ENCODE measurements at regions not wholly inside any gene's neighbourhood (a gene's known extent, or its start where the extent isn't known, plus 50 kb on each side); places are given as distances from the start of the nearest gene placed in this dataset.

- peaks cover 3% of the 10 kb centered on the region for H3K4me1 Mint-ChIP-seq
- Histone ChIP-seq H3K4me3 (replicated peaks in 1 of 3; ENCODE audit: low read depth in 2 of 3, low read length in 3 of 3) (no peak overlapping the region), H2AFZ (ENCODE audit: insufficient read depth, low read depth, low read length, poor library complexity, severe bottlenecking) (no peak overlapping the region), H4K20me1 (ENCODE audit: insufficient read depth, low read length) (no peaks in the 10 kb centered on the region), H3K27ac (ENCODE audit: low read depth in 1 of 2, low read length in 2 of 2) (no peak overlapping the region), H3K36me3 (replicated peaks in 1 of 2; ENCODE audit: control insufficient read depth in 1 of 2, insufficient read depth in 2 of 2, low read length in 2 of 2) (no peaks in the 10 kb centered on the region), H3K9ac (ENCODE audit: insufficient read depth, low read length, poor library complexity, severe bottlenecking) (no peak overlapping the region), H3K79me2 (ENCODE audit: insufficient read depth, low read length) (no peaks in the 10 kb centered on the region), H3K4me2 (replicated peaks; ENCODE audit: extremely low read depth, low read length, poor library complexity, severe bottlenecking) (no peak overlapping the region), H3K9me3 (replicated peaks in 1 of 2; ENCODE audit: control insufficient read depth in 1 of 2, insufficient read depth in 1 of 2, low read length in 2 of 2) (peaks cover 0 to 9% of the 10 kb centered on the region in 2 donors), H3K27me3 (ENCODE audit: control insufficient read depth in 2 of 2, insufficient read depth in 2 of 2, low read length in 2 of 2) (no peaks in the 10 kb centered on the region), H3K4me1 (ENCODE audit: control insufficient read depth in 1 of 2, insufficient read depth in 2 of 2, low read length in 2 of 2) (peaks cover 0 to 9% of the 10 kb centered on the region in 2 donors)
- H3K36me3 Mint-ChIP-seq: no peaks in the 10 kb centered on the region
- peaks cover 7 to 17% (median 13%) of the 10 kb centered on the region in 3 donors for H3K27me3 Mint-ChIP-seq (ENCODE audit: low read depth in 3 of 3)
- intact Hi-C loops (cut with micrococcal nuclease): no loop called here
- no peak for DNase-seq
- H3K27ac Mint-ChIP-seq: no peak overlapping the region
- H3K9me3 Mint-ChIP-seq: peaks cover 0 to 9% (median 5%) of the 10 kb centered on the region in 7 donors
- 93% methylated on average over 4 of the region's 5 CpGs for WGBS (ENCODE audit: insufficient coverage)
- TF ChIP-seq CTCF (IDR thresholded peaks at IDR 0.05): no peak
- H3K4me3 Mint-ChIP-seq: no peak overlapping the region
Measured at GRCh38 chr2:239574054-239574433, 173.2 kb upstream of the HDAC4 start.

- no peaks in the 10 kb centered on the region for H3K36me3 ChIP-seq (replicated peaks in 1 of 2; ENCODE audit: control insufficient read depth in 1 of 2, insufficient read depth in 2 of 2, low read length in 2 of 2)
- H3K9ac ChIP-seq (ENCODE audit: insufficient read depth, low read length, poor library complexity, severe bottlenecking): no peak overlapping the region
- Mint-ChIP-seq H3K4me3 (no peak overlapping the region), H3K4me1 (no peaks in the 10 kb centered on the region), H3K9me3 (peaks cover 0 to 5% (median 4%) of the 10 kb centered on the region in 7 donors), H3K36me3 (no peaks in the 10 kb centered on the region), H3K27ac (no peak overlapping the region), H3K27me3 (ENCODE audit: low read depth in 3 of 3) (peaks cover 11 to 25% (median 15%) of the 10 kb centered on the region in 3 donors)
- H3K4me3 ChIP-seq (replicated peaks in 1 of 3; ENCODE audit: low read depth in 2 of 3, low read length in 3 of 3): no peak overlapping the region
- intact Hi-C loops (cut with micrococcal nuclease): no loop called here
- WGBS (ENCODE audit: insufficient coverage): 90% methylated on average over 3 of the region's 6 CpGs
- no peak for TF ChIP-seq CTCF (IDR thresholded peaks at IDR 0.05)
- H3K27ac ChIP-seq (ENCODE audit: low read depth in 1 of 2, low read length in 2 of 2): no peak overlapping the region
- no peak overlapping the region for H3K4me2 ChIP-seq (replicated peaks; ENCODE audit: extremely low read depth, low read length, poor library complexity, severe bottlenecking)
- DNase-seq: no peak
- no peak overlapping the region for H2AFZ ChIP-seq (ENCODE audit: insufficient read depth, low read depth, low read length, poor library complexity, severe bottlenecking)
- peaks cover 0 to 5% of the 10 kb centered on the region in 2 donors for H3K9me3 ChIP-seq (replicated peaks in 1 of 2; ENCODE audit: control insufficient read depth in 1 of 2, insufficient read depth in 1 of 2, low read length in 2 of 2)
- no peaks in the 10 kb centered on the region for H3K4me1 ChIP-seq (ENCODE audit: control insufficient read depth in 1 of 2, insufficient read depth in 2 of 2, low read length in 2 of 2)
- H3K27me3 ChIP-seq (ENCODE audit: control insufficient read depth in 2 of 2, insufficient read depth in 2 of 2, low read length in 2 of 2): peaks cover 0 to 6% of the 10 kb centered on the region in 2 donors
- H3K79me2 ChIP-seq (ENCODE audit: insufficient read depth, low read length): no peaks in the 10 kb centered on the region
- H4K20me1 ChIP-seq (ENCODE audit: insufficient read depth, low read length): no peaks in the 10 kb centered on the region
Measured at GRCh38 chr2:239570971-239571520, 170.2 kb upstream of the HDAC4 start.
